SK-N-MC (cell line): ENCODE measurements at regions not wholly inside any gene's neighbourhood (a gene's known extent, or its start where the extent isn't known, plus 50 kb on each side); places are given as distances from the start of the nearest gene placed in this dataset.

Source experiments
- EZH2 ChIP-seq: fragments of 200-600 bp; sonication (generic); IDR thresholded peaks from one replicate; pipeline ENCODE4 v1.6.1; 2017; ENCODE audit warnings: antibody characterized with exemption
- POLR2AphosphoS5 ChIP-seq: IDR thresholded peaks from 2 replicates; pipeline ENCODE4 v1.6.1; 2012; ENCODE audit warnings: mild to moderate bottlenecking, low read depth, low read length, borderline replicate concordance

GRCh38 chr14:26379951-26380350 lies 217.9 kb downstream of the NOVA1 start:
- no peak for TF ChIP-seq EZH2
- no peak for TF ChIP-seq POLR2AphosphoS5
